ENCODE measurements at regions not wholly inside any gene's neighbourhood (a gene's known extent, or its start where the extent isn't known, plus 50 kb on each side); places are given as distances from the start of the nearest gene placed in this dataset.
"Not testable (repeated sequence)": the region's sequence is repeated elsewhere in the genome, so short reads cannot be mapped to it uniquely, and the experiment has no call there.

DNA sequence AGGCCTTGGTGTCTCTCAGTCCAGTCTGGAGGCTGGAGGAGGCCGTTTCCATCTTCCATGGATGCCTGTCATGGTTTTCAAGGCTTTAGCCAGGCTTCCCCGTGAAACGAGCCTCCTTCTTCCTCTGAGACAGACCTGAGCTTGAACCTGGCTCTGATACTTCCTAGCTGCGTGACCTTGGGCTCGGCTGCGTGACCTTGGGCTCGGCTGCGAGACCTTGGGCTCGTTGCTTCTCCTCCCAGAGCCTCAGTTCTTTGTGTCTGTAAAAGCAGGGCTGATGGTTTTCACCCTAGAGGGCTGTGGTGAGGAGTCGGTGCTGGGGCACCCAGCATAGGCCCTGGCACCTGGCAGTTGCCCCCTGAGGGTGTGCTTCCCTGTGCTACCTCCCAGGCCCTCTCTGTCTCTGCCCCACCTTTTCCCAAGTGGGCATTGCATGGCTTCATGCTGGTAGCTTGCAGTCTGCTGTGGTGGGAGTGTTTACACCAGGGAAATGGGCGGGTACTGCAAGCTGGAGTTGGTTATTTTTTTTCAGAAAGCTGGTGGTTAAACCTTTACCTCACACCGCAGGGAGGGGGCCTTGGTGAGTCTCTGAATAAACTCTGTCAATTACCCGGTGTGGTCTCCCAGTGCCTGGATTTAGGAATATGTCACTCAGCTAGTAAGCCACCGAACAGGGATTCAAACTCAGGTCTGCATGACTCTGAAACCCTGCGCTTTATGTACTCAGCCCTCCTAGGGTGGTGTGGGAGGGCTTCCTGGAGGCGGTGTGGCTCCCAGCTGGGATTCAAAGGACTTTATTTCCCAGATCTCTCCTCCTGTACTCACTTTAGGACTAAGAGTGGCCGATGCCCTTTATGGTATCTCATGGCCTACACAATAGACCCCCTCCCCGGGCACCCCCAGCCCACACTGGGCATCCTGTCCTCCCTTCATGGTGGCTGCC is 129.0 kb upstream of the CIBAR2 start:
- TF ChIP-seq, protein P1, sequence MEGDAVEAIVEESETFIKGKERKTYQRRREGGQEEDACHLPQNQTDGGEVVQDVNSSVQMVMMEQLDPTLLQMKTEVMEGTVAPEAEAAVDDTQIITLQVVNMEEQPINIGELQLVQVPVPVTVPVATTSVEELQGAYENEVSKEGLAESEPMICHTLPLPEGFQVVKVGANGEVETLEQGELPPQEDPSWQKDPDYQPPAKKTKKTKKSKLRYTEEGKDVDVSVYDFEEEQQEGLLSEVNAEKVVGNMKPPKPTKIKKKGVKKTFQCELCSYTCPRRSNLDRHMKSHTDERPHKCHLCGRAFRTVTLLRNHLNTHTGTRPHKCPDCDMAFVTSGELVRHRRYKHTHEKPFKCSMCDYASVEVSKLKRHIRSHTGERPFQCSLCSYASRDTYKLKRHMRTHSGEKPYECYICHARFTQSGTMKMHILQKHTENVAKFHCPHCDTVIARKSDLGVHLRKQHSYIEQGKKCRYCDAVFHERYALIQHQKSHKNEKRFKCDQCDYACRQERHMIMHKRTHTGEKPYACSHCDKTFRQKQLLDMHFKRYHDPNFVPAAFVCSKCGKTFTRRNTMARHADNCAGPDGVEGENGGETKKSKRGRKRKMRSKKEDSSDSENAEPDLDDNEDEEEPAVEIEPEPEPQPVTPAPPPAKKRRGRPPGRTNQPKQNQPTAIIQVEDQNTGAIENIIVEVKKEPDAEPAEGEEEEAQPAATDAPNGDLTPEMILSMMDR (IDR thresholded peaks at IDR 0.05): no peak
- no peak for TF ChIP-seq POLR2A (IDR thresholded peaks at IDR 0.05)

DNA sequence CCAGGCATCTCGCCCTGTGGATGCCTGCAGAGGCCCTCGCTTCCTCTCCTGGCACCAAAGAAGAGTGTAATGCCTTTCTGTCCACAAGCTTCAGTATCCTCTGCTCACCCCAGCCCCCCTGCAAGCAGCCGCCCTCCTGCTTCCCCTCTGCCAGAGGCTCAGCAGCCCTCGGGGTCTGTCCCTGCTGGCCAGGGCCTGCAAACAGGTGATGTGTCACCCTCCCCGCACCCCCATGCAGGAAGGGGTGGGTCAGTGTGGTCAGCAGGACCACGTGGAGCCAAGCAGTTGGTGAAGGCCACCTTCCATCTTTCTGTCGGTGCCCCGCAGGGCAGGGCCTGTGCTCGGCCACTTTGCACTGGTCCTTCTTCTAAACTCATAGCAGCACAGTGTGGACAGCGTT is 129.9 kb upstream of the CIBAR2 start:
- no peaks in the 10 kb centered on the region for H3K27me3 ChIP-seq
- H3K36me3 ChIP-seq (replicated peaks in 1 of 2): no peaks in the 10 kb centered on the region
- WGBS, 4 donors: 65 to 89% (median 79%) methylated on average over 2 to 10 of the region's 10 CpGs
- H3K4me3 ChIP-seq: no peak overlapping the region
- TF ChIP-seq, protein P1 (IDR thresholded peaks at IDR 0.05): no peak
- TF ChIP-seq POLR2A (IDR thresholded peaks at IDR 0.05): no peak
- H3K27ac ChIP-seq: peak overlapping the region in 1 of 5 donors; percentile 8
- peak in 2 of 7 donors; percentile 44 to 51 for DNase-seq
- intact Hi-C loops (cut with DNase I): no loop called here
- H3K9me3 ChIP-seq (replicated peaks in 1 of 3): no peaks in the 10 kb centered on the region
- peaks cover 0 to 1% of the 10 kb centered on the region in 2 donors for H3K4me1 ChIP-seq (replicated peaks in 1 of 2)

More for the DNA sequence above, 129.0 kb upstream of the CIBAR2 start:
- WGBS, 4 donors: 58 to 73% (median 66%) methylated on average over 17 to 18 of the region's 18 CpGs
- no peaks in the 10 kb centered on the region for H3K36me3 ChIP-seq (replicated peaks in 1 of 2)
- no peaks in the 10 kb centered on the region for H3K27me3 ChIP-seq
- H3K4me1 ChIP-seq (replicated peaks in 1 of 2): peaks cover 6 to 10% of the 10 kb centered on the region in 2 donors
- DNase-seq: no peak
- no peaks in the 10 kb centered on the region for H3K9me3 ChIP-seq (replicated peaks in 1 of 3)
- intact Hi-C loops (cut with DNase I): no loop called here
- no peak overlapping the region for H3K4me3 ChIP-seq
- peak overlapping the region in 2 of 5 donors; percentile 12 to 17 for H3K27ac ChIP-seq

DNA sequence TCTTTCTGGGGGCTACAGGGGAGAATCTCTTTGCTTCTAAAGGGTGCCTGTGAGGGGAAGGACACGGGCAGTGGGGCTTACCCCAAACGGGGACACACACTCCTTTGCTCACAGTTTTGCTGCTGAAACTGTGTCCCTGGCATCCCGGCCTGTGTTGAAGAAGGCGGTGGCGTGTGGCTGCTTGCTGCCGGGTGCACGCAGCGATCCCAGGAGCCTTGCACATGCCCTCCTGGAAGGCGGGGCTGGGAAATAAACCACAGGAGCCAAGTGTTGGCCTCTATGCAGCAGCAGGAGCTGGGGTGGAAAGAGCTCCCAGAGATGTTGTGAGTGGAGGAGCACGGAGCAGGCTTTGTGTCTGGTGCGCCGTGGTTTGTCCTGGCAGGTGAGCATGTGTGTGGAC is 131.0 kb upstream of the CIBAR2 start:
- no peak overlapping the region for H3K4me3 ChIP-seq
- intact Hi-C loops (cut with DNase I): no loop called here
- no peak for TF ChIP-seq POLR2A (IDR thresholded peaks at IDR 0.05)
- TF ChIP-seq, protein P1 (IDR thresholded peaks at IDR 0.05): no peak
- H3K36me3 ChIP-seq (replicated peaks in 1 of 2): no peaks in the 10 kb centered on the region
- no peak overlapping the region for H3K27ac ChIP-seq
- no peak for DNase-seq
- 92 to 97% (median 94%) methylated on average over 5 to 12 of the region's 12 CpGs for whole genome bisulfite sequencing, 4 donors
- H3K4me1 ChIP-seq (replicated peaks in 1 of 2): no peaks in the 10 kb centered on the region
- no peaks in the 10 kb centered on the region for H3K9me3 ChIP-seq (replicated peaks in 1 of 3)
- no peaks in the 10 kb centered on the region for H3K27me3 ChIP-seq

DNA sequence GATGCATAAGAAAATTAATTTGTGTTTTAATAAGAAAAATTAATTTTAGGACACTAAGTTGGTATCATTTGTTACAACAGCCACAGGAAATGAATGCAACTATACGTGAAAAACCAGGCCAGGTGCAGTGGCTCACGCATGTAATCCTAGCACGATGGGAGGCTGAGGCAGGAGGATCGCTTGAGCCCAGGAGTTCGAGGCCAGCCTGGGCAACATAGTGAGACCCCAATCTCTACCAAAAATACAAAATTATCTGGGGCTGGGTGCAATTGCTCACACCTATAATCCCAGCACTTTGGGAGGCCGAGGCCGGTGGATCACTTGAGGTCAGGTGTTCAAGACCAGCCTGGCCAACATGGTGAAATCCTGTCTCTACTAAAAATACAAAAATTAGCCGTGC is 132.2 kb upstream of the CIBAR2 start:
- WGBS, 4 donors: 89 to 95% (median 91%) methylated on average over 8 of the region's 8 CpGs
- DNase-seq; H3K4me1 ChIP-seq (replicated peaks in 1 of 2); H3K9me3 ChIP-seq (replicated peaks in 1 of 3); intact Hi-C loops (cut with DNase I); H3K36me3 ChIP-seq (replicated peaks in 1 of 2); H3K27me3 ChIP-seq; H3K27ac ChIP-seq; H3K4me3 ChIP-seq: not testable (repeated sequence)
